ENCODE measurements at regions not wholly inside any gene's neighbourhood (a gene's known extent, or its start where the extent isn't known, plus 50 kb on each side); places are given as distances from the start of the nearest gene placed in this dataset.
"Not testable (repeated sequence)": the region's sequence is repeated elsewhere in the genome, so short reads cannot be mapped to it uniquely, and the experiment has no call there.

GRCh38 chr1:41978986-41979385 is 60.3 kb upstream of the HIVEP3 start:
- no peak for DNase-seq

- DNase-seq, result no peak
Measured at GRCh38 chr1:41977326-41977725, 58.6 kb upstream of the HIVEP3 start.

- no peak for DNase-seq
Measured at GRCh38 chr1:41976671-41977070, 57.9 kb upstream of the HIVEP3 start.

GRCh38 chr1:41975850-41976569 is 57.3 kb upstream of the HIVEP3 start:
- DNase-seq, result no peak

GRCh38 chr1:41975121-41975520 is 56.4 kb upstream of the HIVEP3 start:
- DNase-seq, result no peak

- not testable (repeated sequence) for DNase-seq
Measured at GRCh38 chr1:41968557-41968956, 49.8 kb upstream of the HIVEP3 start.
